Ascending aorta (tissue), 2 donors: ENCODE measurements at regions not wholly inside any gene's neighbourhood (a gene's known extent, or its start where the extent isn't known, plus 50 kb on each side); places are given as distances from the start of the nearest gene placed in this dataset.

ENCODE experiments used
- DNase-seq, 2 donors: peaks; one replicate each; pipeline ENCODE4 v3.0.0-alpha.2; 2019; ENCODE audit warnings: low spot score in 2 of 2
- H3K27ac ChIP-seq, 2 donors: fragments of 200-600 bp; sonication (generic); one replicate each; pipeline ENCODE4 v1.5.1; 2016 to 2017; ENCODE audit warnings: mild to moderate bottlenecking in 1 of 2
- H3K27me3 ChIP-seq: fragments of 200-600 bp; sonication (generic); one replicate; pipeline ENCODE4 v1.5.1; 2017
- H3K36me3 ChIP-seq, 2 donors: fragments of 200-600 bp; sonication (generic); one replicate each; pipeline ENCODE4 v1.5.1; 2016
- H3K4me1 ChIP-seq, 2 donors: fragments of 200-600 bp; sonication (generic); one replicate each; pipeline ENCODE4 v1.5.1; 2016 to 2017; ENCODE audit warnings: mild to moderate bottlenecking in 1 of 2
- H3K4me3 ChIP-seq, 2 donors: fragments of 200-600 bp; sonication (generic); one replicate each; pipeline ENCODE4 v1.5.1; 2016 to 2017; ENCODE audit warnings: mild to moderate bottlenecking in 1 of 2
- H3K9me3 ChIP-seq, 2 donors: fragments of 200-600 bp; sonication (generic); one replicate each; pipeline ENCODE4 v1.5.1; 2016
- intact Hi-C: fragments of 100-400 bp; cut with DNase I; formaldehyde crosslinking; loops from one replicate; pipeline ENCODE4 v1.15.1; 2023
- TF ChIP-seq, protein P1 (sequence below), 3 experiments: fragments of 200-600 bp in 2 of 3; fragments of 450-650 bp in 1 of 3; sonication (generic) in 2 of 3; IDR thresholded peaks; one replicate each; pipeline ENCODE4 v1.5.1; 2016 to 2019; ENCODE audit warnings: antibody characterized with exemption in 3 of 3, mild to moderate bottlenecking in 1 of 3, moderate library complexity in 1 of 3

DNA sequence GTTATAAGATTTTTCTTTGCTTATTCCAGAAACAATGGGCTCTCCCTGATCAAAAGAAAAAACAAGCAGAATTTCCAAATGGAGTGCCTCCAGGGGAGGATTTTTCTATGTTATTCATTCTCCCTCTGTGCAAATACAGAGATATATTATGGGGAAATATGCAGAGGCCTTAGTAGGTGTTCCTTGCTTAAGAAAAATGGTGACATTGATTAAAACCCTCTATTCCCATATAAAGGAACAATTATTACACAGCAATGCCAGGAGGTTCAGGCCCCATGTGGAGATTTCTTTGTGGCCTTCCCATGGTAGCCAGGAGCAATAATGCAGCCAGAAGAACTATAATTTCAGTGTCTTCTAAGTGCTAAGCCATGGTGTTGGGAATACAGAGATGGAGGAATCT is 255.9 kb upstream of the CXCR4 start:
- H3K4me1 ChIP-seq = no peaks in the 10 kb centered on the region
- H3K4me3 ChIP-seq = no peak overlapping the region
- no peak for DNase-seq
- H3K27me3 ChIP-seq = no peaks in the 10 kb centered on the region
- no peaks in the 10 kb centered on the region for H3K36me3 ChIP-seq
- H3K9me3 ChIP-seq = no peaks in the 10 kb centered on the region
- H3K27ac ChIP-seq = no peak overlapping the region
- TF ChIP-seq, protein P1, sequence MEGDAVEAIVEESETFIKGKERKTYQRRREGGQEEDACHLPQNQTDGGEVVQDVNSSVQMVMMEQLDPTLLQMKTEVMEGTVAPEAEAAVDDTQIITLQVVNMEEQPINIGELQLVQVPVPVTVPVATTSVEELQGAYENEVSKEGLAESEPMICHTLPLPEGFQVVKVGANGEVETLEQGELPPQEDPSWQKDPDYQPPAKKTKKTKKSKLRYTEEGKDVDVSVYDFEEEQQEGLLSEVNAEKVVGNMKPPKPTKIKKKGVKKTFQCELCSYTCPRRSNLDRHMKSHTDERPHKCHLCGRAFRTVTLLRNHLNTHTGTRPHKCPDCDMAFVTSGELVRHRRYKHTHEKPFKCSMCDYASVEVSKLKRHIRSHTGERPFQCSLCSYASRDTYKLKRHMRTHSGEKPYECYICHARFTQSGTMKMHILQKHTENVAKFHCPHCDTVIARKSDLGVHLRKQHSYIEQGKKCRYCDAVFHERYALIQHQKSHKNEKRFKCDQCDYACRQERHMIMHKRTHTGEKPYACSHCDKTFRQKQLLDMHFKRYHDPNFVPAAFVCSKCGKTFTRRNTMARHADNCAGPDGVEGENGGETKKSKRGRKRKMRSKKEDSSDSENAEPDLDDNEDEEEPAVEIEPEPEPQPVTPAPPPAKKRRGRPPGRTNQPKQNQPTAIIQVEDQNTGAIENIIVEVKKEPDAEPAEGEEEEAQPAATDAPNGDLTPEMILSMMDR (IDR thresholded peaks at IDR 0.05) = no peak
- intact Hi-C loops = no loop called here

DNA sequence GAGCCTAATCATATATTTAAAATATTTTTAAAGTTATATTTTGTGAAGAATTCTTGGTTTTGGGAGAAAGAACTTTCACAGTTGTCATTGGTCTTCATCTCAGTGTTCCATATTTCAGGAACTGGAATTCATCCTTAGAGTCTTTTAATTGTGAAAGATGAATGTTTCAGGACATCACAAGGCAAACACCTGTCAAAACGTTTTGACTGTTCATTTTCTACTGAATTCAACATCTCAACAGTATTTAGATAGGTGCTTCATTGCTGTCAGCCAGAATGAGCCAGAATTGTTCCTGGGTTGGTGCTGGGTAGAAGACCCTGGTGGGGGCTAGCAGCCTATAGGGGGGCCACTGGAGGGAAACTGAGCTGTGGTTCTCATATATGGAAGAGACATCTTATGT is 255.1 kb upstream of the CXCR4 start:
- no peak for DNase-seq
- H3K9me3 ChIP-seq = no peaks in the 10 kb centered on the region
- H3K4me3 ChIP-seq = no peak overlapping the region
- H3K36me3 ChIP-seq = no peaks in the 10 kb centered on the region
- H3K27ac ChIP-seq = no peak overlapping the region
- TF ChIP-seq, protein P1 (IDR thresholded peaks at IDR 0.05) = no peak
- H3K27me3 ChIP-seq = no peaks in the 10 kb centered on the region
- intact Hi-C loops = no loop called here
- no peaks in the 10 kb centered on the region for H3K4me1 ChIP-seq

DNA sequence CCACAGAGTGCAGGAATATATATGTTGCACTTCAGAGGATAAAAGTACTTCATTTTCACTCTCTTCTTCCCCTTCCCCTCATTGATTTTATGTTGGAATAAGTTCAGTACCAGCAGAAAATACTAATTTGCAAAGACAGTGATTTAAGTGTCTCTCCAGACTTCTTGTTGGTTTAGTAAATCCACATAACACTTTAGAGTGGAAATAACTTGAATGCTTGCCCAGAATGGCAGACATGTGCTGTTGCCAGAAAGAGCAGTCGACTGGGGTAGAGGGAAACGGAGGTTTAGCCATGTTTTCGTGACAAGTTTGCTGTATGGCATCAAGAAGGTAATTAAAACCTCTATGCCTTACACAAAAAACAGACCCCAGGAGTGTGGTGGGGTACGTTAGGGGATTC is 246.0 kb upstream of the CXCR4 start:
- no peak for DNase-seq
- Histone ChIP-seq H3K9me3 (no peaks in the 10 kb centered on the region), H3K27me3 (no peaks in the 10 kb centered on the region), H3K4me1 (no peaks in the 10 kb centered on the region), H3K27ac (no peak overlapping the region), H3K36me3 (no peaks in the 10 kb centered on the region), H3K4me3 (no peak overlapping the region)
- TF ChIP-seq, protein P1 (IDR thresholded peaks at IDR 0.05) = no peak
- intact Hi-C loops = no loop called here

DNA sequence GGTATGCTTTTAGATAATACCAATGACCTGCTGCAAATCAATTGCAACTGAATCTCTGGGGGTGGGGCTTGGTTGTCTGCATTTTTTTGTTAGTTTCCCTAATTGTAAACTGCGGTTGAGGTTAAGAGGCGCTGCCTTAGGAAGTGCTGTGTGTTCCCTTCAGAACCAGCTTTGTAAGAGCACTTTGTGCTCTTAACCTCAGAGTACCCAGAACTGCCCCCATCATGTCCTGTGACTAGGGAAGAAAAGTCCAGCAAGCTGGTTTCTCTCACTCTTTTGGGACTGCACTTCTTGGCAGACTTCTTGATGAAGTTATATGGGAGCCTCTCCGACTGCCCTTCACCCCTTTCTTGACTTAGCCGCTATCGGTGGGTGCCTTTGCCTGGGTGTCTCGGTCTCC is 245.5 kb upstream of the CXCR4 start:
- H3K27me3 ChIP-seq = no peaks in the 10 kb centered on the region
- no peak for DNase-seq
- no peak overlapping the region for H3K4me3 ChIP-seq
- no peaks in the 10 kb centered on the region for H3K36me3 ChIP-seq
- no peak overlapping the region for H3K27ac ChIP-seq
- H3K4me1 ChIP-seq = no peaks in the 10 kb centered on the region
- intact Hi-C loops = no loop called here
- TF ChIP-seq, protein P1 (IDR thresholded peaks at IDR 0.05) = no peak
- no peaks in the 10 kb centered on the region for H3K9me3 ChIP-seq

DNA sequence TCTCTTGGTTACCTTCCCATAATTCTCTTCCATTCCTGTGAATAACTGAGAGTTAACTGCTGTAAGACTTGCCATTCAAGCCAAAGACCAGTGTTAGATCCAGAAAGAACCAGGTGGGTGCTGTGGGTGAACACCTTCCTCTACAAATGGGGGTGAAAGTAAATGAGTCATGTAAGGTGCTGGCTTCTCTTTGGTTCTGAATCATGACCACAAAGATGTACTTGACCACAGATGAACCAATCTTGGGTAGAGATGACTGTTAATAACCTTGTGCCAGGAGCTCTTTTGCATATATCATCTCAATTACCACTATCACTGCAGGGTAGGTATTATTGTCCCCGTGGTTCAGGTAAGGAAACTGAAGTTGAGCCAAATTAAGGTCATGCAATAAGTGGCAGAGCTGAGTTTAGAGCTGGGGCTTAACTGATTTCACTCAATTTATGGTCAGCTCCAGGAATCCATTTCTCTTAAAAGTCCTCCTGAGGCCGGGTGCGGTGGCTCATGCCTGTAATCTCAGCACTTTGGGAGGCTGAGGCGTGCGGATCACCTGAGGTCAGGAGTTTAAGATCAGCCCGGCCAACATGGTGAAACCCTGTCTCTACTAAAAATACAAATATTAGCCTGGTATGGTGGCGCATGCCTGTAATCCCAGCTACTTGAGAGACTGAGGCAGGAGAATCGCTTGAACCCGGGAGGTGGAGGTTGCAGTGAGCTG is 244.9 kb upstream of the CXCR4 start:
- no peaks in the 10 kb centered on the region for H3K9me3 ChIP-seq
- no peak overlapping the region for H3K27ac ChIP-seq
- H3K4me1 ChIP-seq = no peaks in the 10 kb centered on the region
- no peaks in the 10 kb centered on the region for H3K36me3 ChIP-seq
- H3K27me3 ChIP-seq = no peaks in the 10 kb centered on the region
- intact Hi-C loops = no loop called here
- TF ChIP-seq, protein P1 (IDR thresholded peaks at IDR 0.05) = no peak
- H3K4me3 ChIP-seq = no peak overlapping the region
- DNase-seq = no peak

DNA sequence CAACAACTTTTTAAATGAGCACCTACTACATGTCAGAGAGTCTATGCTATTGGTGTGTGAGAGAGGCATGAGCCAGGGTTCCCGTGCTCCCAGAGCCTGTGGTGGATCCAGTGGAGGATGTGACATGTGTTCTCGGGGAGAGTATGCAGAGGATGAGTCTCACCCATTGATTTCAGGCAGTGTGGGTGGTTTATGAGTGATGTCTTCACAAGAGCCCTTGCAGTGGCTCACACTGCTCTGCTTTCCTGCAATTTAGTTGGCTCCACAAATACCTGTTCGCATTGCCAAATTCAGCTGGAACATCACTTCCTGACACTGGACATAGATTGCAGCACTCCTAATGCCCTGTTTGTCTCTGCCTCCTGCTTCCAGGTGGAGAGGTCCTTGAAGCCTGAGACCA is 243.6 kb upstream of the CXCR4 start:
- intact Hi-C loops = no loop called here
- TF ChIP-seq, protein P1 (IDR thresholded peaks at IDR 0.05) = no peak
- no peak overlapping the region for H3K27ac ChIP-seq
- H3K4me1 ChIP-seq = no peaks in the 10 kb centered on the region
- no peak overlapping the region for H3K4me3 ChIP-seq
- no peaks in the 10 kb centered on the region for H3K27me3 ChIP-seq
- no peaks in the 10 kb centered on the region for H3K9me3 ChIP-seq
- H3K36me3 ChIP-seq = no peaks in the 10 kb centered on the region
- DNase-seq = no peak
